ENCODE measurements at regions not wholly inside any gene's neighbourhood (a gene's known extent, or its start where the extent isn't known, plus 50 kb on each side); places are given as distances from the start of the nearest gene placed in this dataset.

DNA sequence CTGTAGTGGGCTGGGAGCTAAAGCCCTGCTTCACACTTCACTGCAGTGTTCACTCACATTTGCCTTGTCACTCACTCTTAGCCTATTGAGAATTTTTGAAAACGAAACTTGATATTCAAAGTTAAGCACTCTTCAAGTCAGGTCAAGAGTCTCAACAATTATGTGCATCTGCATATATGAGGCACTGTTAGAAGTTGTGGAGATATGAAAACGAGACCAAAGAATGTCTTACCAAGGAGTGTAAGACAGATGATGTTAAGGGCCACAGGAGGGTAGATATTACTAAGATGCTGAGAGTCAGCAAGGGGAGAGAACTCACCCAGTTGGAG is 64.7 kb upstream of the GJA8 start:
- no peak for DNase-seq
- peaks cover 5% of the 10 kb centered on the region for H3K4me1 Mint-ChIP-seq (ENCODE audit: low read depth)
- H3K27me3 Mint-ChIP-seq (ENCODE audit: low read depth): peaks cover 18% of the 10 kb centered on the region

DNA sequence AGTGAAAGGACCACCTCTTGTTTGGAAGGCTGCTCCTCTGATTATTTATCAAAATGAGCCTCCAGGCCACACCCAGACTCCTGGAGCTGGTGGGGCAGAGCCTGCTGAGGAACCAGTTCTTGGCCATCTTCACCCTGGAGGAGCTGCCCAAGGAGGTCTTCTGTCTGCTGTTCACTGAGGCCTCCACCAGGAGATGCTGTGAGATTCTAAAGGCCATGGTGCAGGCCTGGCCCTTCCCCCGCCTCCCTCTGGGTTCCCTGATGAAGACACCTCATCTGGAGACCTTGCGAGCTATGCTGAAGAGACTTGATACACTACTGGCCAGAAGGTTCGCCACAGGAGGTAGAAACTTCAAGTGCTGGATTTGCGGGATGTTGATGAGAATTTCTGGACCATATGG is 61.7 kb upstream of the GJA8 start:
- no peak overlapping the region for H3K4me3 Mint-ChIP-seq
- H3K27me3 Mint-ChIP-seq (ENCODE audit: low read depth): peaks cover 12% of the 10 kb centered on the region
- ATAC-seq (no peak), DNase-seq (no peak)
- H3K9me3 Mint-ChIP-seq: no peaks in the 10 kb centered on the region
- H3K36me3 Mint-ChIP-seq (ENCODE audit: insufficient read depth): no peaks in the 10 kb centered on the region
- no peaks in the 10 kb centered on the region for H3K4me1 Mint-ChIP-seq (ENCODE audit: low read depth)

More for the DNA sequence above, 64.7 kb upstream of the GJA8 start:
- Mint-ChIP-seq H3K4me3 (no peak overlapping the region), H3K9me3 (no peaks in the 10 kb centered on the region), H3K36me3 (ENCODE audit: insufficient read depth) (no peaks in the 10 kb centered on the region)
- ATAC-seq: no peak

DNA sequence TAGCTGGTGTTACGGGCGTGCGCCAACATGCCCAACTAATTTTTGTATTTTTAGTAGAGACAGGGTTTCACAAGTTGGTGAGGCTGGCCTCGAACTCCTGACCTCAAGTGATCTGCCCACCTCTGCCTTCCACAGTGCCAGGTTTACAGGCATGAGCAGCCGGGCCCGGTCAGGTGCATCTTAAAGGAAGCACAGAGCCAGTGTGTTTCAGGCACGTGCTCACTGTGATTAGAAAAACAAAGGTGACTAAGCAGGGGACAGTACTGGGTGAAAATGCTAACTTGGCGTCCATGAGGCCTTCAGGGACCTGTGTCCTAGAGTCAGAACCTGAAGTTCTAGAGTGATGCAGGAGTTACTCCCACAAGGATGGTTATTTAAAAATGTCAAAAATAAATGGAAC is 60.0 kb upstream of the GJA8 start:
- ATAC-seq (no peak), DNase-seq (no peak)
- no peaks in the 10 kb centered on the region for H3K4me1 Mint-ChIP-seq (ENCODE audit: low read depth)
- peaks cover 1% of the 10 kb centered on the region for H3K27me3 Mint-ChIP-seq (ENCODE audit: low read depth)
- no peaks in the 10 kb centered on the region for H3K36me3 Mint-ChIP-seq (ENCODE audit: insufficient read depth)
- H3K9me3 Mint-ChIP-seq: no peaks in the 10 kb centered on the region
- H3K4me3 Mint-ChIP-seq: no peak overlapping the region

DNA sequence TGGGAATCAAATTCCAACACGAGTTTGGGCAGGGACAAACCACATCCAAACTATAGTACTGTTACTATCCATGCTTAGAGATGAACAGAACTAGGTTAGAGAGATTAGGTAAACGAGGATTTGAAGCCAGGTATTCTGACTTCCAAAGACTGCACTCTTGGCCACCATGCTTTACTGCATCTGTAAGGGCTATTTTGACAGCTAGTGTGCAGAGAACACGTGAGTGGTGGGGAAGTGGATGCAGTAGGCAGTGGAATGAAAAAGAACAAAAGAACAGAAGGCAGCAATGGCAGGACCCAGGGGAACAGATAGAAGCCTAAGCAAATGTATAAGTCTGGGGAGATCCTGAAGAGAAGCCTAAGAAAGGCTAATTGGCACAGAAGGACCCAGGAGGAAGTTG is 59.1 kb upstream of the GJA8 start:
- ATAC-seq (no peak), DNase-seq (no peak)
- peaks cover 1% of the 10 kb centered on the region for H3K27me3 Mint-ChIP-seq (ENCODE audit: low read depth)
- no peak overlapping the region for H3K4me3 Mint-ChIP-seq
- H3K36me3 Mint-ChIP-seq (ENCODE audit: insufficient read depth): no peaks in the 10 kb centered on the region
- no peaks in the 10 kb centered on the region for H3K4me1 Mint-ChIP-seq (ENCODE audit: low read depth)
- no peaks in the 10 kb centered on the region for H3K9me3 Mint-ChIP-seq

DNA sequence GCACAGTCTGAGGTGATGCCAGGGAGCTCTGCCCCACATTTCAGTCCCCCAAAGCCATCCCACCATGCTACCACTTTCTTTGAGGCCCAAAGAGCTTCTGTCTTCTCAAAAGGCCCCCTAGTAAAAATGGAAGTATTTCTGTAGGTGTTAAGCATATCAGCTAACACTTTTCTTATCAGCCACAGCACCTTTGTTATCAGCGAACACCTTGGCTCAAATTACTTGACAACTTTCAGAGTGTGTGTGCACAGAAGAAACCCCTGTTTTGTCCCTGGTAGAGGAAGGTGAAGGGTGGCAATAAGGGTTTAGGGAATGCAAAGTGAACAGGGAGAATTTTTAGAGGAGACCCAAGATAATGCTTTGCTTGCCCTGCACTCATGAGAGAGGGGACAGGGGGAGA is 54.8 kb upstream of the GJA8 start:
- Mint-ChIP-seq H3K4me1 (ENCODE audit: low read depth) (no peaks in the 10 kb centered on the region), H3K36me3 (ENCODE audit: insufficient read depth) (no peaks in the 10 kb centered on the region), H3K9me3 (no peaks in the 10 kb centered on the region), H3K4me3 (no peak overlapping the region), H3K27me3 (ENCODE audit: low read depth) (peaks cover 10% of the 10 kb centered on the region)
- DNase-seq: no peak
- ATAC-seq: no peak

DNA sequence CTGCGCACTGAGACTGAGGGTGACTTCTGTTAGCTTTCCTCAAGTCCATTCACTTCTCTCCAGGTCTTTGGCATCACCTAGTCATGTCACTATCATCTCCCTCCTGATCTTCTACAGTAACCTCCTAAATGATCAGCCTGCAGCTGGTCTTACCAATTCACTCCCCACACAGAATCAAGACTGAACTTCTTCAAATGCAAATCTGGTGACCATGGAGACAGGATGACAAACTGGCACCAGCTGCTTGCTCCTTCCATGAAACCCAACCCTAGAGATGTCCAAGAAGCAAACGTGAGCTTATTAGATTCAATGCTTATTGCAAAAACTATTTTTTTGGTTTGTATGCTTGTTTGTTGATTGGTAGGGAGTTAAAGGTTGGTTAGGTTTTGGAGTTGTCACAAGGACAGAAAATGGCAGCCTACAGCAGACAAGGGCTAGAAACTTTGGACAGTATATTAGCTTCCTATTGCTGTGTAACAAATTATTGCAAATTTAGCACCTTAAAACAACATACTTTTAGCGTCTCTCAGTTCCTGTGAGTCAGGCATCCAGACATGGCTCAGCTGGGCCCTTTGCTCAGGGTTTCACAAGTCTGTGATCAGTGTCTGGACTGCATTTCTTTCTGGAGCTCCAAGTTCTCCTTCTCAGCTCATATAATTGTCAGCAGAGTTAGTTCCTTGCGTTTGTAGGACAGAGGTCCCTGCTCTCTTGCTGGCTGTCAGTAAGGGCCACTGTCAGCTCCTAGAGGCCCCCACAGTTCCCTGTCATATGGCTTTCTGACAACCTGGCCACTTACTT is 53.3 kb upstream of the GJA8 start:
- no peaks in the 10 kb centered on the region for H3K36me3 Mint-ChIP-seq (ENCODE audit: insufficient read depth)
- H3K9me3 Mint-ChIP-seq: no peaks in the 10 kb centered on the region
- H3K4me1 Mint-ChIP-seq (ENCODE audit: low read depth): no peaks in the 10 kb centered on the region
- peaks cover 10% of the 10 kb centered on the region for H3K27me3 Mint-ChIP-seq (ENCODE audit: low read depth)
- no peak for DNase-seq
- no peak for ATAC-seq
- no peak overlapping the region for H3K4me3 Mint-ChIP-seq

DNA sequence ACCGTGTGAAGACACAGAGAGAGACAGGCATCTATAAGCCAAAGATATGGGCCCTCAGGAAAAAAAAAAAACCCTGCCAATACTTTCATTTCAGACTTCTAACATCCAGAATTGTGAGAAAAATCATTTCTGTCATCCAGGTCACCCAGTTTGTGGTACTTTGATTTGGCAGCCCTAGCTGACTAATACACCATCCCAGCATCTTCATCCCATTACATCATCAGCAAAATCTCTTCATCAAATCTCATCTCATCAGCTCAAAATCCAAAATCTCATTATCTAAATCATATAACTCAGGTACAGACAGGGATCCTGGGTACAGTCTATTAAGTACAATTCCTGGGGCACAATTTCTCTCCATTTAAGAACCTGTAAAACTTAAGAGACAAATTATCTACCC is 51.9 kb upstream of the GJA8 start:
- Mint-ChIP-seq H3K9me3 (no peaks in the 10 kb centered on the region), H3K4me1 (ENCODE audit: low read depth) (no peaks in the 10 kb centered on the region), H3K36me3 (ENCODE audit: insufficient read depth) (no peaks in the 10 kb centered on the region), H3K27me3 (ENCODE audit: low read depth) (peaks cover 18% of the 10 kb centered on the region), H3K4me3 (no peak overlapping the region)
- DNase-seq (no peak), ATAC-seq (no peak)

DNA sequence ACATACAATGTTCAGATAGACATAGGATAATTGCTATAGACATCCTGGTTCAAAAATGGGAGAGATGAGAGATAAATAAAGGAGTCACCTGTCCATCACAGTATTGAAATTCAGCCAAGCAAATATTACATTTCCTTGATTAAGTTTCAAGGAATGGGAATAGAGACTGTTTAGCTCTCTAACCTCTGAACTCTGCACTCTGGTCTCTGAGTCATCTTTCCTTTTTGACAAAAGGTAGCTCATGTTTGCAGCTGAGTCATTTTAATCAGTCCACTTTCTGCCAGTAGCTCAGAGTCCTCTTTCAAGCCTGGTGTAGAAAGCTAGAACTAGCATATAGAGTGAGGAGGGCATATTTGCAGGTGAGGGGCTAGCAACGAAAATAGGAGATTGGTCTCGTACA is 51.4 kb upstream of the GJA8 start:
- no peaks in the 10 kb centered on the region for H3K9me3 Mint-ChIP-seq
- no peaks in the 10 kb centered on the region for H3K36me3 Mint-ChIP-seq (ENCODE audit: insufficient read depth)
- peaks cover 21% of the 10 kb centered on the region for H3K27me3 Mint-ChIP-seq (ENCODE audit: low read depth)
- H3K4me3 Mint-ChIP-seq: no peak overlapping the region
- DNase-seq: no peak
- ATAC-seq: no peak
- no peaks in the 10 kb centered on the region for H3K4me1 Mint-ChIP-seq (ENCODE audit: low read depth)

DNA sequence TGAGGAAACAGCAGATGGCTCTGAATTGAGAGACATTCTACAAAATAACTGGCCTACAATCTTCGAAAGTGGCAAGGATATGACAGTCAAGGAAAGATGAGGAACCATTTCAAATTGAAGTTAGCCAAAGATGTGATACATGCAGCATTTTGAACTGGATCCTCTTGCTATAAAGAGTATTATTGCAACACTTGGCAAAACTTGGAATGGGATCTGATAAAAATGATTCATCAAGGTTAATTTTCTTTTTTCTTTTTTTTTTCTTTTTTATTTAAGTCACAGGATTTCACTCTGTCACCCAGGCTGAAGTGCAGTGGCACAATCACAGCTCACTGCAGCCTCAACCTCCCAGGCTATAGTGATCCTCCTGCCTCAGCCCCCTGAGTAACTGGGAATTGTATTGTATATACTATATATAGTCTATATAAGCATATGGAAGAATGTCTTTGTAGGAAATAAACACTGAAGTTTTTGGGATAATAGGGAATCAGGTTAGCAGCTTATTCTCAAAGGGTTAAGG is 49.8 kb upstream of the GJA8 start:
- H3K36me3 Mint-ChIP-seq (ENCODE audit: insufficient read depth): no peaks in the 10 kb centered on the region
- no peaks in the 10 kb centered on the region for H3K9me3 Mint-ChIP-seq
- no peak for DNase-seq
- no peak for ATAC-seq
- no peaks in the 10 kb centered on the region for H3K4me1 Mint-ChIP-seq (ENCODE audit: low read depth)
- H3K4me3 Mint-ChIP-seq: no peak overlapping the region
- H3K27me3 Mint-ChIP-seq (ENCODE audit: low read depth): peaks cover 26% of the 10 kb centered on the region
